ENCODE measurements at regions not wholly inside any gene's neighbourhood (a gene's known extent, or its start where the extent isn't known, plus 50 kb on each side); places are given as distances from the start of the nearest gene placed in this dataset.

GRCh38 chr4:31020363-31020762, 300.2 kb downstream of the PCDH7 start:
- ChIA-PET POLR2A (ENCODE audit: unreplicated experiment) (no interaction called here), CTCF (no interaction called here)
- Histone ChIP-seq H3K9me3 (ENCODE audit: low read length) (no peaks in the 10 kb centered on the region), H3K9me2 (replicated peaks; ENCODE audit: low read length) (no peaks in the 10 kb centered on the region), H3K27ac (ENCODE audit: low read length) (no peak overlapping the region), H3K9ac (ENCODE audit: low read length) (no peak overlapping the region), H3F3A (ENCODE audit: low read length, unreplicated experiment) (no peaks in the 10 kb centered on the region), H3K4me1 (ENCODE audit: insufficient read depth, low read length) (no peaks in the 10 kb centered on the region), H3K27me3 (ENCODE audit: low read length) (no peaks in the 10 kb centered on the region), H3K36me3 (ENCODE audit: low read depth, low read length) (no peaks in the 10 kb centered on the region), H4K20me1 (ENCODE audit: low read length) (no peaks in the 10 kb centered on the region), H3K79me2 (ENCODE audit: low read length) (no peaks in the 10 kb centered on the region), H3K4me2 (ENCODE audit: low read length) (no peak overlapping the region), H2AFZ (ENCODE audit: low read length) (no peak overlapping the region), H3K4me3 (ENCODE audit: low read length) (no peak overlapping the region)
- DNase-seq (no peak), ATAC-seq (no peak)
- TF ChIP-seq CTCF (conservative IDR thresholded peaks at IDR 0.05; ENCODE audit: low read depth, low read length): no peak
- intact Hi-C loops (cut with micrococcal nuclease): no loop called here
- BruUV-seq (replicated peaks): no TSS peak

- Histone ChIP-seq H4K20me1 (ENCODE audit: low read length) (no peaks in the 10 kb centered on the region), H3K27me3 (ENCODE audit: low read length) (no peaks in the 10 kb centered on the region), H3F3A (ENCODE audit: low read length, unreplicated experiment) (no peaks in the 10 kb centered on the region), H3K4me3 (ENCODE audit: low read length) (no peak overlapping the region), H2AFZ (ENCODE audit: low read length) (no peak overlapping the region), H3K4me1 (ENCODE audit: insufficient read depth, low read length) (no peaks in the 10 kb centered on the region), H3K4me2 (ENCODE audit: low read length) (no peak overlapping the region), H3K9me2 (replicated peaks; ENCODE audit: low read length) (no peaks in the 10 kb centered on the region), H3K79me2 (ENCODE audit: low read length) (no peaks in the 10 kb centered on the region), H3K9me3 (ENCODE audit: low read length) (no peaks in the 10 kb centered on the region), H3K36me3 (ENCODE audit: low read depth, low read length) (no peaks in the 10 kb centered on the region), H3K27ac (ENCODE audit: low read length) (no peak overlapping the region), H3K9ac (ENCODE audit: low read length) (no peak overlapping the region)
- ATAC-seq (no peak), DNase-seq (no peak)
- no TSS peak for BruUV-seq (replicated peaks)
- ChIA-PET POLR2A (ENCODE audit: unreplicated experiment) (no interaction called here), CTCF (no interaction called here)
- TF ChIP-seq EZH2phosphoT487 (IDR thresholded peaks at IDR 0.05; ENCODE audit: borderline replicate concordance, low read length): no peak
- TF ChIP-seq CTCF (conservative IDR thresholded peaks at IDR 0.05; ENCODE audit: low read depth, low read length): no peak
- TF ChIP-seq EZH2 (IDR thresholded peaks at IDR 0.05; ENCODE audit: low read length, unreplicated experiment): no peak
- intact Hi-C loops (cut with micrococcal nuclease): no loop called here
Observed at GRCh38 chr4:31021008-31021407, 300.8 kb downstream of the PCDH7 start.

- POLR2A ChIA-PET (ENCODE audit: unreplicated experiment): no interaction called here
- no TSS peak for BruUV-seq (replicated peaks)
- no peak overlapping the region for H3K4me2 ChIP-seq (ENCODE audit: low read length)
Observed at GRCh38 chr4:31022702-31023101, 302.5 kb downstream of the PCDH7 start.

More at GRCh38 chr4:31022702-31023101, 302.5 kb downstream of the PCDH7 start:
- Histone ChIP-seq H3K27ac (ENCODE audit: low read length) (no peak overlapping the region), H2AFZ (ENCODE audit: low read length) (no peak overlapping the region), H3F3A (ENCODE audit: low read length, unreplicated experiment) (no peaks in the 10 kb centered on the region), H3K4me3 (ENCODE audit: low read length) (no peak overlapping the region), H4K20me1 (ENCODE audit: low read length) (no peaks in the 10 kb centered on the region), H3K9ac (ENCODE audit: low read length) (no peak overlapping the region), H3K36me3 (ENCODE audit: low read depth, low read length) (no peaks in the 10 kb centered on the region), H3K9me3 (ENCODE audit: low read length) (no peaks in the 10 kb centered on the region), H3K27me3 (ENCODE audit: low read length) (no peaks in the 10 kb centered on the region), H3K9me2 (replicated peaks; ENCODE audit: low read length) (no peaks in the 10 kb centered on the region), H3K79me2 (ENCODE audit: low read length) (no peaks in the 10 kb centered on the region), H3K4me1 (ENCODE audit: insufficient read depth, low read length) (no peaks in the 10 kb centered on the region)
- TF ChIP-seq EZH2phosphoT487 (IDR thresholded peaks at IDR 0.05; ENCODE audit: borderline replicate concordance, low read length) (no peak), EZH2 (IDR thresholded peaks at IDR 0.05; ENCODE audit: low read length, unreplicated experiment) (no peak), CTCF (conservative IDR thresholded peaks at IDR 0.05; ENCODE audit: low read depth, low read length) (no peak)
- DNase-seq (no peak), ATAC-seq (no peak)
- intact Hi-C loops (cut with micrococcal nuclease): no loop called here
- CTCF ChIA-PET: no interaction called here
